ENCODE measurements at regions not wholly inside any gene's neighbourhood (a gene's known extent, or its start where the extent isn't known, plus 50 kb on each side); places are given as distances from the start of the nearest gene placed in this dataset.

GRCh38 chr5:96024683-96025475 lies 63.2 kb upstream of the ELL2 start:
- no peak overlapping the region for H3K27ac ChIP-seq
- TF ChIP-seq CTCF (IDR thresholded peaks at IDR 0.05) (no peak), POLR2A (IDR thresholded peaks at IDR 0.05) (no peak)

DNA sequence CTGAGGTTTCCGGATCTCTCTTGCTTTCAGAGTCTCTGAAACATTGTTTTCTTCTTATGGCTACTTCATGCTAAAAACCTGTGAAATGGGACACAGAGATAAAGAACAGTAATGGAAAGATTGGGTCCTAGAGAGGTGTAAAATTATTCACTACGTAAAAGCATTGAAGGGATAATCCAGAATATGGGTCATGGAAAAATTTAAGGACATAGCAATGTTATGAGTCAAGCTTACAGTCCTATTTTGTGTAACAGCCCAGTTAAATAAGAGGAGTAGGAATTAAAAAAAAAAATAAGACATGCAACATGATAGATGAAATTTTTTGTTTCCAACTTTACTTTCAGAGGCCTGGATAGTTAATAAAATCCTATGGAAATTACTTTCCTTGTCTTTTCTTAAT lies 61.9 kb upstream of the ELL2 start:
- no peak for DNase-seq
- no peak overlapping the region for H3K27ac ChIP-seq
- H3K9me3 ChIP-seq: no peaks in the 10 kb centered on the region
- H3K4me1 ChIP-seq: no peaks in the 10 kb centered on the region
- no peaks in the 10 kb centered on the region for H3K36me3 ChIP-seq
- H3K27me3 ChIP-seq: no peaks in the 10 kb centered on the region
- no peak overlapping the region for H3K4me3 ChIP-seq
- no peak for TF ChIP-seq POLR2A (IDR thresholded peaks at IDR 0.05)
- no peak for TF ChIP-seq CTCF (IDR thresholded peaks at IDR 0.05)

More at GRCh38 chr5:96024683-96025475, 63.2 kb upstream of the ELL2 start:
- Histone ChIP-seq H3K9me3 (no peaks in the 10 kb centered on the region), H3K27me3 (no peaks in the 10 kb centered on the region), H3K36me3 (no peaks in the 10 kb centered on the region), H3K4me3 (no peak overlapping the region), H3K4me1 (no peaks in the 10 kb centered on the region)
- DNase-seq: no peak

GRCh38 chr5:96022971-96023370 lies 61.3 kb upstream of the ELL2 start:
- no peak for TF ChIP-seq CTCF (IDR thresholded peaks at IDR 0.05)

DNA sequence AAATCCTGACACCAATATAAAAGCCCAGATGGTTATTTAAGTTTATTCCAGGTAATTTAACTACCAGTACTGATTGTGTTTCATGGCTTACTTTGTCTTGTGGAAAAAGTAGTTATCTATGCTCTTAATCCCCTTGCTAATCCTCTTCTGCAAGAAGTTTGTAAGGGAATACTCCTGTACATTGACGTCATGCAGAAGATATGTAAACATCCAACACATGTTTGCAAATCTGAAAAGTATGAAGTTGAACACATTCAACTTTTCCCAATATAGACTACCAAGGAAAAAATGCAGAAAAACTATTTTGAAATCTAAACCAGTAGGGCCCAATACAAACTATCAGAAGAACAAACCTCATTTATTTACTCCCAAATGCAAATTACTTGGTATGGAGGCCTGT lies 56.3 kb upstream of the ELL2 start:
- no peak for DNase-seq
- Histone ChIP-seq H3K27ac (no peak overlapping the region), H3K36me3 (no peaks in the 10 kb centered on the region), H3K27me3 (no peaks in the 10 kb centered on the region), H3K4me3 (no peak overlapping the region), H3K4me1 (no peaks in the 10 kb centered on the region), H3K9me3 (no peaks in the 10 kb centered on the region)
- TF ChIP-seq POLR2A (IDR thresholded peaks at IDR 0.05) (no peak), CTCF (IDR thresholded peaks at IDR 0.05) (no peak)

More at GRCh38 chr5:96022971-96023370, 61.3 kb upstream of the ELL2 start:
- Histone ChIP-seq H3K9me3 (no peaks in the 10 kb centered on the region), H3K27me3 (no peaks in the 10 kb centered on the region), H3K27ac (no peak overlapping the region), H3K36me3 (no peaks in the 10 kb centered on the region), H3K4me3 (no peak overlapping the region), H3K4me1 (no peaks in the 10 kb centered on the region)
- no peak for DNase-seq

DNA sequence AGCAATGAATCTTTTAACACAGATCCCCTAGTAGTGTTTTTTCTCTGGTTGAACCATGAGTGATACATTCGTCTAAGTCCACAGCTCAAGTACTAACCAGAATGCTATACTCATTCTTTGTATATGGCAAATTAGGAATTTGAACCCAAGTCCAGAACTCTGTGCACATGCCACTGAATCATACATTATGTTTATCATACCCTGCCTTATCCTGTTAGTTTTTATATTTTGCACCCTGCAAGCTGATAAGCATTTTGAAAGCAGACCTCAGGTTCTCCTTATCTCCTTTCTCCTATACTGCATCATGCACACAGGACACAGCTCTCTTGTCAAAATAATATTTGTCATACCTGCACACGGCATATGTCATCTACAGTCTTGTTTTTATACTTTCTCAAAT lies 54.6 kb upstream of the ELL2 start:
- no peak for DNase-seq
- no peaks in the 10 kb centered on the region for H3K36me3 ChIP-seq
- no peak overlapping the region for H3K4me3 ChIP-seq
- no peak for TF ChIP-seq CTCF (IDR thresholded peaks at IDR 0.05)
- no peak for TF ChIP-seq POLR2A (IDR thresholded peaks at IDR 0.05)
- no peaks in the 10 kb centered on the region for H3K9me3 ChIP-seq
- no peaks in the 10 kb centered on the region for H3K27me3 ChIP-seq
- H3K27ac ChIP-seq: no peak overlapping the region
- no peaks in the 10 kb centered on the region for H3K4me1 ChIP-seq
